DMS79 treated with DMSO at 0.1 percent for 48 hours (cell line): ENCODE measurements at regions not wholly inside any gene's neighbourhood (a gene's known extent, or its start where the extent isn't known, plus 50 kb on each side); places are given as distances from the start of the nearest gene placed in this dataset.
"Not testable (repeated sequence)": the region's sequence is repeated elsewhere in the genome, so short reads cannot be mapped to it uniquely, and the experiment has no call there.

Source experiments
- DNase-seq: peaks from one replicate; lab custom pipeline; 2025; lab: John Stamatoyannopoulos, UW

DNA sequence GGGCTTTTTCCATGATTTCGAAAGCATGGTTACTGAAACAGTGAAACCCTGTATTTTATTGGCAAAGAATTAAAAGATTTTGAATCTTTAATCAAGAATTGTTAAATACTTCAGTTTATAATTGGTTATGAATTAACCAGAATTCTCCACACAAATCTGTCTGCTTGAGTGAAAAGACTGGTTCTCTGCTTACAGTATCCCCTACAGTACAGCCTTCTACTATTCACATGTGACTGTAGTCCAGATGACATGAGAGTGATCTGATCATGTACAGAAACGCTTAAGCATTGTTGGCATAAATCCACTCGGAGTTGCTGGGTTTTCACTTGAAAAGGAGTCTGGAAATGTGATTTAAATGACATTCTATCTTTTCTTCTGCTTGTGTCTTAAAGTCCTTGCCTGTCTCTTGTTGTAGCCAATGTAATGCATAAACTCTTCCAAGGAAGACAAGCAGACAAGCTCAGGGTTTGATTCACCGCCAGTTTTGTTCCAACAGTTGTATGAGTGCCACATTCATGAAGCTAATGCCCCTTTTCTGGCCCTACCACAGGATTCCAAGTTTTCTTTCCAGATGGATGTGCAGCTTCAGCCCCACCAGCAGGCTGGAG lies 222.0 kb upstream of the LRIG3 start:
- DNase-seq = no peak

GRCh38 chr12:59134750-59135149 lies 214.4 kb upstream of the LRIG3 start:
- no peak for DNase-seq

DNA sequence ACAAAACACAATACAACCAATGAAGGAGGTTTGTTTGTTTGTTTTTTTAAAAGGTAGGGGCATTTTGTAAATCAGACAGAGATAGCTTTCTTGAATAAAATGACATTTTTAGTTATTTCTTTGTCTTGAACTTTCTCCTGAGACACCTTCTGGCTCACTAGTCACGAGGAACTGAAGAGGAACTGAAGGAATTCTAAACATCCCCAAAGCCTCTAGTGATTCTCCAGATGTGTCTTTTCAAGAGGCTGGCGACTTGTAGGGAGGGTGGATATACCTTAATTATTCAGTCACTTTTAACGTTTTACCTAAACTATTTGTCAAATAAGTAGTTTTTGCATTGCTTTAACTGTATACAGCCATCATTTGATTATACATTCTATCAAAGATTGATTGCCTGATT lies 211.2 kb upstream of the LRIG3 start:
- no peak for DNase-seq

GRCh38 chr12:59122784-59123183 lies 202.5 kb upstream of the LRIG3 start:
- DNase-seq = no peak

DNA sequence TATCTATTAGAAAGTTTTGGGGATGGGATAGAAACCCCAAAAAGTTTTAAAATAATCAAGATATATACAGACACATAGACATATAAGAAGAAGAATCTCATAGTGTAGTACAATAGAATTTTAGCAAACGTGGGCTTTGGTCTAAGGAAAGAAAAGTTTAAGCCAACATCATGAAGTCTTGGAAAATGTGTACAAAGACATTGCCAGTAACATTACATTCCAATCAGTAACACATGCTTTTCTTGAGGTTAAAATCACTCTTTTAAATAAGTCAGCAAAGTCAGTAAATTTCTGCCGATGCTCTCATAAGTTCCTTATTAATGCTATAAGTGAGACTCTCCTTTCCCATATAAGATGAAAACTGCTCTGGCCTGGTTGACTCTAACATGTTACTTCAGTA lies 201.1 kb upstream of the LRIG3 start:
- no peak for DNase-seq

DNA sequence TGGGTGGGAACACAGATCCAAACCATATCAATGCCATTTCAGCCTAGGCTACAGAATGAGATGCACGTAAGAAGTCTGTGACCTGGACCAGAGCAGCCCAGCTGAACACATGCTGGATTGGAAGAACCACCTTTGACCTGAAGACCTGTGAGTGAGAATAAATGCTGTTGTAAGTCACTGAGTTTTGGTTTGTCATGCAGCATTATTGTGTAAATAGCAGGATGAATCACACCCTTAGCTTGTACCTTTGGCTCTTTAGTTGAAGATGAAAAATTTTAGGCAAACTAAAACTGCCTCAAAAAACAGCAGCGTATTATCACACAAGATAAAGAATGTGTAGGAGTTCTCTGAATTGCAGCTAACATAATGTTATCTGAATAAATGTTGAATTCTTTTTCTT lies 199.4 kb upstream of the LRIG3 start:
- no peak for DNase-seq

- DNase-seq = no peak
These were observed 198.1 kb upstream of the LRIG3 start for GRCh38 chr12:59118356-59118755.

DNA sequence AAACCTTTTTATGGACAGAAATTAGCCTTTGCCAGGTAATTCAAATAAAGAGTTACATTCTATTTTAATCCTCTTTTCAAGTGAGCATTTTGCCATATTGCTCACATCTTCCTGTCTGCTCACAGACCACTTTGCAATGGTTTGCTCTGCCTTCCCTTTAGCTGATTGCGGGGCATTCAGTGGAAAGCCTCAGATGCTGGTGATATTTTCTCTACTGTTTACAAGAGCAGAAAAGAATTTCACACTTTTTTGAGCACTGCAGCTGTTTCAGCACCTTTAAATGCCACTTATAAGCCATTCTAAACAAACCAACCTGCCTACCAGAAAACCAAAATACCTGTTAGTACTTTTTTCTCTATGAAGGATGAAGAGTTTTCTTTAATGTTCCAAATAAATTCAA lies 195.7 kb upstream of the LRIG3 start:
- no peak for DNase-seq

DNA sequence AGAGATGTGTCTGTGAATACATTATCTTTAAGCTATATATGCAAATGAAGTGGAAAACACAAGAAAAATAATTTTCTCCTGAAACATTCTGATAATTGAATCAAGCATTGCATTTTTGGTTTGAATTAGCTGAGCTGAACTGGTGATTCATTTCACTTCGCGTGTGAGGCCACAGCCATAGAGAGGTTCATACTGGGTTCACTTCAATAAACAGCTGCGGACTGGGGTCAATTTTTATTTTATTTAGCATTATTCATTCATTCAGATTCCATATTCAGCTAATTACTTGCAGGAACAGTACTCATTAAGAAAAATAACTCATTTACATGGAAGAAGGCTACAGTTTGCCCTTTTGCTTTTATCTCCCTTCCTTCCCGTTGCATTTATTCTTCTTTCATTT lies 195.2 kb upstream of the LRIG3 start:
- DNase-seq = no peak

DNA sequence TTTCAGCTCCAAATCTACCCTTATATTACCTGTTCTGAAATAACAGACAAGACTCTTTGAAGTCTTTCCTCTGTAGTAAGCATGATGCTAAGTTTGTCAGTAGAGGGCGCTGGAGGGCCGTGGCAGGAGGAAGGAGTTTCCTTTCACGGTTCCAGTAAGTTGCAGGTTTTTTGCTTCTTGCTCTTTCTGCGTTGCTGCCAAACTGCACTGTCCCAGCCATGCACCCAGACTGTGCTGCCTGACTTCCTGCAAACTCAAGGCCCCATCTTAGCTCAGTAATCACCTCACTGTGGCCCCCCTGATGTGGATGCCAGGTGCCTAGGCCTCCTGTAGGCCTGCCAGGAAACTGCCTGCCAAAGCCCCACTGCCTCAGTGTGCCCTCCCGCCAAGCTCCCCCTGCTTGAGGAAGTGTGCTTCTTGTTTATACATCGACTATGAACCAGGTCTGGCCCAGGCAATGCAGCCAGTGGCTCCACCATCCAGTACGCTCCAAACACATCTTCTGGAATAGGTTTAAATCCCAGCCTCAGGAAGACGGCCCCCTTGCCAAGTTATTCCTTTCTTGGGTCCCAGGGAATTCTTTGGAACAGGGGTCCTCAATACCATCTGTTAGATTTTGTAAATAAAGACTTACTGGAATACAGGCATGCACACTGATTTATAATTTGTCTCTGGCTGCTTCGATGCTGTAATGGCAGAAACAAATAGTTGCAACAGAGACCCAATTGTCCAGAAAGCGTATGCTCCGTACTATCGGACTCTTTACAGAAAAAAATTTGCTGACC lies 193.7 kb upstream of the LRIG3 start:
- DNase-seq = no peak

DNA sequence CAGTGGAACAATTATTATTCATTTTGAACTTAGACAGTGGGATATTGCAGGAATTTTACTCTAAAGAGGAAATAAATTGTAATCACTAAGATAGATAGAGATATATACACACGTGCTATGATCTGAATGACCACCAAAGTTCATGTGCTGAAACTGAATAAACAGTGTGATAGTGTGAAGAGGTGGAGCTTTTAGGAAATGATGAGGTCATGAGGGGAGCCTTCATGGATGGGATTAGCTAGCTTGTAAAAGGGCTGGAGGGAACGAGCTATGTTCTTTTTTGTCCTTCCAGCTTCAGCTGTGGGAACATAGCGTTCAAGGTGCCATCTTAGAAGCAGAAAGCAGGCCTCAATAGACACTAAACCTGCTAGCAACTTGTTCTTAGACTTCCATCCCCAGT lies 191.5 kb upstream of the LRIG3 start:
- DNase-seq = no peak

GRCh38 chr12:59108516-59108915 lies 188.2 kb upstream of the LRIG3 start:
- DNase-seq = not testable (repeated sequence)

- DNase-seq = no peak
These were observed 180.3 kb upstream of the LRIG3 start for GRCh38 chr12:59100585-59100984.

DNA sequence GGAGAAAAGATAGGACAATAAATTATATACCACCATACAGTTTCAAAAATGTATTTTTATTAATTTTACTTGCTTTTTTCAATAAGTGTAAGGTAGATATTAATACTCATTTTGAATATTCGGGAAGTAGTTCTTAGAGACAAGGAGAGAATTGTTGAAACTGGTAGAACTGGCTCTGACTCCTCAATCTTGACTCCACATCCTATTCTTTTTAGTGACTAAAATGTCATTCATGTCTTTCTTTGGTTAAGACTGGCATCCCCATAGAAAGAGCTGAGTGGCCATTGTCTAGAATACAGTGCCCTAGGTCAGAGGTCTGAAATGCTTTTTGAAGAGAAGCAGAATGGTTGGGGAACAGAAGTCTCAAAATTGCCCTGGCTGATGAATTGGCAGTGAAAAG lies 177.6 kb upstream of the LRIG3 start:
- DNase-seq = no peak

DNA sequence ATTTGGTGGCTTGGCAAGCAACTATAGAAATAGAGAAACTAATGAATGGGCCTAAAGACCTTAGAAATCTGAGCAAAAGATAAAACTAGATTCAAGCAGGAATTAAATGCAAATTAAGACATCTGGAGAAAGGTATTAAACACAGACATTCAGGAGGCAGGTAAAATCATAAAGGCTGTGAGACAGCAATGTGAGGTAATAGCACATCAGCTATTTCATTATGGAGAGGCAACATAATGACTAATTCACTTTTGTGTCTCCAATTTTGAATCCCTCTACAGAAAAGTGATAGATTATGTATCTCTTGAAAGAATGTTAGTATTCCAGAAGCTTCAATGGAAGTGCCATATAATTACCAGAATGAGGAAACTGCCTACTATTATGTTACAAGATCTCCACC lies 175.9 kb upstream of the LRIG3 start:
- DNase-seq = no peak

DNA sequence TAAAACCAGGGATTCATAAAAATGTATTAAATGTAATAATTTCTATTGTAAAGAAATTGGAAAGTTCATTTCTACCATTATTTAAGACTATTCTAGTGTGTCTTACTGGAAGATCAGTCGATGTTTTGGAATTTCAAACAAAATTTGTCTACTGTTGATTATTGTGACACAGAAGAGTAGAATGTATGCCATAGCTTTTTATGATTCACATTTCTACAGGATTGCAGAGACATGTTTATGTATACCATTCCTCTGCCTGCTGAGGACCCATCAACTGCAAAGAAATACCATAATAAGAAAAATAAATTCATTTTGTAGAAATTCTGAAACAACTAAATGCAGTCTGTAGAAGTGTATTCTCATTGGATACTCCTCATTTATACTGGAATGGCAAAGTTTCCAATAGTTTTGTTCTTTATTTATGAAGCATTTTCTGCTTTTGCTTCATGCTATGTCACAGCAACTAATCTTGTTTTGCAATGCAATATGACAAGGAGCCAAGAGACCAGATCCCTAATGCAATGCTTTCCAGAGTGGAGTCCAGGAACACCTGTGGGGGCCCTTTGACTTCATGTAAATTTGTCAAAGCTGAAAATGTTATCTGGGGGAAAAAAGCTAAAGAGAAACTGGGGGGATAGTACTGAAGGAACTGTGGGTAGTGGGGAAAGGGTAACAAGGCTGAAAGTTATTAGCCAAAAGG lies 172.9 kb upstream of the LRIG3 start:
- DNase-seq = no peak

- DNase-seq = no peak
These were observed 168.4 kb upstream of the LRIG3 start for GRCh38 chr12:59088673-59089072.

GRCh38 chr12:59087691-59088090 lies 167.4 kb upstream of the LRIG3 start:
- DNase-seq = no peak

- no peak for DNase-seq
These were observed 166.9 kb upstream of the LRIG3 start for GRCh38 chr12:59087077-59087673.

GRCh38 chr12:59086126-59086525 lies 165.8 kb upstream of the LRIG3 start:
- no peak for DNase-seq

GRCh38 chr12:59085690-59086089 lies 165.4 kb upstream of the LRIG3 start:
- DNase-seq = peak; percentile 0

DNA sequence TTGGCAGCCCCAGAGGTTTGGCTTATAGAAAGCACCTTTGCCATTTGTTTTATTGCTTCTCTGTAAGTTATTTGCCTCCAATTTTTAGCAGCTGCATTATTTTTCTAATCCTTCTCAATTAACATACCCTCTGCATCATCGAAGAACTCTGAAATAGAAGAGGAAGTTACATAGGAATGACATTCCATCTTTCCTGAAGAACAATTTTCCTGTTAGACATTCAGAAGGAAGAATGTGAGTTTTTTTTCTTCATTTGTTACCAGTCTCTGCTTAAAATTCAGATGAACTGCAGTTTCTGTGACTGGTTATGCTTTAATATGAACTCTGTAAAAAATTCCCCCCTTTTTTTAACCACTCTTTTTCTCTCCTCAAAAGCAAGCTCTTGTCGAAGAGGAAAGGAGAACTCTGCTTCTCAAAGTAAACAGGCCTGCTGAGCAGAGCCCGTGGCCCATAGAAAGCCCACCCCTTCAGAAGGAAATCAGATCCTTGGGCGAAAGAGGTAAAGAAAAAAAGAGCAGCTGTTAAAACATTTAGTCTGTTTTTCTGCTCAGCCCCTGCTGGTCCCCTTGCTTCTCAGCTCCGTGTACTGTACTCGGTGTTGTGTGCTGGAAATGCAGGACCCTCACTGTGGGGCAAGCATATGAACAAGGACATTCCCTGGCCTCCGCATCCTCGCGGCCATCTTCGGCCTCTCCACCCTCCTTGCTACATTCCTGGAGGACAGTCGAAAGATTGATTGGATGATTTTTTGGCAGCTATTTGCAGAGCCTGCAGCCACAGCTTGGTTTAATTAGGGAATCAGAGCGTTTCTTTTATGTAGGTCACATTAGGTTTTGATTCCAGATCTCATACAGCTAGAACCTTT lies 164.4 kb upstream of the LRIG3 start:
- DNase-seq = no peak
